CD14-positive monocyte (primary cell): ENCODE measurements at regions not wholly inside any gene's neighbourhood (a gene's known extent, or its start where the extent isn't known, plus 50 kb on each side); places are given as distances from the start of the nearest gene placed in this dataset.

ENCODE experiments used
- DNase-seq, 3 donors: peaks; one replicate each; pipeline ENCODE4 v3.0.0-alpha.2; 2011 to 2022
- H2AFZ ChIP-seq: 2 replicates; pipeline ENCODE4 v1.6.0; 2012; ENCODE audit warnings: mild to moderate bottlenecking, low read depth, low read length, inconsistent platforms; ENCODE audit not compliant: insufficient read depth, poor library complexity, severe bottlenecking
- H3K27ac ChIP-seq, 2 donors: 1 replicate in 1 of 2; 2 replicates in 1 of 2; pipeline ENCODE4 v1.5.1; 2012 to 2013; ENCODE audit warnings: low read length in 2 of 2, control low read depth in 1 of 2, inconsistent platforms in 1 of 2, low read depth in 1 of 2, mild to moderate bottlenecking in 1 of 2
- H3K27me3 ChIP-seq, 2 donors: one replicate each; pipeline versions ENCODE4 v1.6.0 to v1.6.1; 2011 to 2013; ENCODE audit warnings: low read length in 2 of 2; ENCODE audit not compliant: control insufficient read depth in 2 of 2, insufficient read depth in 2 of 2
- H3K36me3 ChIP-seq, 2 donors: replicated peaks in 1 of 2; 1 replicate in 1 of 2; 2 replicates in 1 of 2; pipeline versions ENCODE4 v1.5.1 to v1.6.1; 2012 to 2013; ENCODE audit warnings: low read length in 2 of 2, control low read depth in 1 of 2, inconsistent platforms in 1 of 2, mild to moderate bottlenecking in 1 of 2; ENCODE audit not compliant: insufficient read depth in 2 of 2, control insufficient read depth in 1 of 2
- H3K4me1 ChIP-seq, 2 donors: 1 replicate in 1 of 2; 2 replicates in 1 of 2; pipeline versions ENCODE4 v1.5.1 to v1.6.1; 2012 to 2013; ENCODE audit warnings: low read length in 2 of 2, control low read depth in 1 of 2, inconsistent platforms in 1 of 2, mild to moderate bottlenecking in 1 of 2, moderate library complexity in 1 of 2; ENCODE audit not compliant: insufficient read depth in 2 of 2, control insufficient read depth in 1 of 2
- H3K4me2 ChIP-seq: replicated peaks from 2 replicates; pipeline ENCODE3; 2012; ENCODE audit warnings: low read length, moderate library complexity, mild to moderate bottlenecking; ENCODE audit not compliant: poor library complexity, severe bottlenecking; ENCODE audit errors: extremely low read depth
- H3K4me3 ChIP-seq, 3 experiments: fragments of 200-600 bp in 1 of 3; sonication (generic) in 1 of 3; replicated peaks in 1 of 3; 1 replicate in 2 of 3; 2 replicates in 1 of 3; pipeline ENCODE4 v1.5.1; 2011 to 2013; ENCODE audit warnings: low read length in 3 of 3, mild to moderate bottlenecking in 3 of 3, control low read depth in 2 of 3, low read depth in 2 of 3, inconsistent platforms in 1 of 3, moderate library complexity in 1 of 3
- H3K79me2 ChIP-seq: 2 replicates; pipeline ENCODE4 v1.6.0; 2012; ENCODE audit warnings: mild to moderate bottlenecking, control low read depth, inconsistent platforms, low read length, moderate library complexity; ENCODE audit not compliant: insufficient read depth
- H3K9ac ChIP-seq: 2 replicates; pipeline ENCODE4 v1.6.0; 2017; ENCODE audit warnings: low read length, mild to moderate bottlenecking; ENCODE audit not compliant: insufficient read depth, poor library complexity, severe bottlenecking
- H3K9me3 ChIP-seq, 2 donors: replicated peaks in 1 of 2; 1 replicate in 1 of 2; 2 replicates in 1 of 2; pipeline versions ENCODE4 v1.5.1 to v1.6.1; 2012 to 2013; ENCODE audit warnings: low read length in 2 of 2, control low read depth in 1 of 2; ENCODE audit not compliant: control insufficient read depth in 1 of 2, insufficient read depth in 1 of 2
- H4K20me1 ChIP-seq: 2 replicates; pipeline ENCODE4 v1.6.0; 2012; ENCODE audit warnings: mild to moderate bottlenecking, low read length, control low read depth, moderate library complexity; ENCODE audit not compliant: insufficient read depth
- H3K27ac Mint-ChIP-seq, 7 donors: one replicate each; pipeline ENCODE4 v1.8.0; 2020; ENCODE audit warnings: mild to moderate bottlenecking in 7 of 7, mixed read lengths in 7 of 7, moderate library complexity in 6 of 7, inconsistent platforms in 2 of 7
- H3K27me3 Mint-ChIP-seq, 3 donors: one replicate each; pipeline ENCODE4 v1.8.0; 2021 to 2022; ENCODE audit warnings: low read depth in 3 of 3, mild to moderate bottlenecking in 3 of 3, mixed read lengths in 3 of 3, moderate library complexity in 3 of 3, inconsistent platforms in 1 of 3
- H3K36me3 Mint-ChIP-seq, 2 donors: one replicate each; pipeline ENCODE4 v1.8.0; 2020; ENCODE audit warnings: mixed read lengths in 2 of 2, inconsistent platforms in 1 of 2, mild to moderate bottlenecking in 1 of 2
- H3K4me1 Mint-ChIP-seq: one replicate; pipeline ENCODE4 v1.8.0; 2020; ENCODE audit warnings: mild to moderate bottlenecking, mixed read lengths
- H3K4me3 Mint-ChIP-seq, 2 donors: one replicate each; pipeline ENCODE4 v1.8.0; 2020; ENCODE audit warnings: mild to moderate bottlenecking in 2 of 2, mixed read lengths in 2 of 2, moderate library complexity in 1 of 2
- H3K9me3 Mint-ChIP-seq, 7 donors: one replicate each; pipeline ENCODE4 v1.8.0; 2020 to 2022; ENCODE audit warnings: mixed read lengths in 7 of 7, mild to moderate bottlenecking in 6 of 7, moderate library complexity in 6 of 7, inconsistent platforms in 2 of 7
- CTCF ChIP-seq: fragments of 200-600 bp; IDR thresholded peaks from one replicate; pipeline ENCODE4 v1.8.0; 2022; ENCODE audit warnings: antibody characterized with exemption, mild to moderate bottlenecking
- WGBS: methylation state at CpG from one replicate; pipeline ENCODE4 v1.1.5; 2013; ENCODE audit warnings: missing lambda C conversion rate; ENCODE audit not compliant: insufficient coverage; 5-methylcytosine and 5-hydroxymethylcytosine counted together
- intact Hi-C, 2 donors: fragments of 100-400 bp; cut with micrococcal nuclease; formaldehyde crosslinking; loops; one replicate each; pipeline versions ENCODE4 v1.15.0 to v1.15.1; 2023

DNA sequence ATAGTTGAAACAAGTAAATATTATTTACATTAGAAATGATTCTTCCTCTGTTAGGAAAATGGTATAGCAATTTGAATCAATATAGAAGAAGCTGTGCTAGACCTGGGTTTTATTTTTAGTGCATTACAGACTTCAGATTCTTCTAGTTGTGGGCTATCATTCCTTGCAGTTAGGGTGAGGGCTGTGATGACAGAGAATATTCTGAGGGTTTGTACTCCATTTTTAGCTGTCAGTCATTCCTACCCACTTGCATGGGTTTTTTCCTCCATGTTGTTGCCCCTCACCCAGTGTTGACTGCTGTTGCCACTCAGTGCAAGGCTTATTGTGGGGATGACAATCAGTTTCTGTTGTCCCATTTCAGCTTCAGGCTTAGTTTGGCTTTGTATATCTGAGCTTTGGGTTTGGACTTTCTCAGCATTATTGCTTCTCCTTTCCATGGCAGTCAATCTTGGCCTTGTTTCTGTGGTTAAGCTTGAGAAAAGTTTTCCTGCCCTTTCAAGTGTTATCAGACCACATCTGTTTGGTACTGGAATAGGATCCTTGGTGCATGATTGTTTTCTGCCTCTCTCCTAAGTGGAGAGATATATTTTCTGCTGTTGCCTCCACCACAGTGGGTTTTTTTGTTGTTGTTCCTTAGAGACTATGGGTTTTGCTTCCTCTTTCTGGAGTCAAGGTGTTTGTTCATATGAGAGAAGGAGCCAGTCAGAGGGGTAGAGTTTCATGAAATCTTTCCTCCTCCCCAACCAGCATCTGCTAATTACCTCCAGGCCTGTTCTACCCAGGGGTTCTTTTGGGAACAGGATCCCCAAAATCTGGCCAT is 312.7 kb upstream of the CWC22 start:
- no peak overlapping the region for H3K4me2 ChIP-seq
- H3K4me1 ChIP-seq = no peaks in the 10 kb centered on the region
- no peak overlapping the region for H3K4me3 ChIP-seq
- no peak overlapping the region for H3K27ac Mint-ChIP-seq
- no peak overlapping the region for H2AFZ ChIP-seq
- no peaks in the 10 kb centered on the region for H3K27me3 Mint-ChIP-seq
- H3K79me2 ChIP-seq = no peaks in the 10 kb centered on the region
- H3K36me3 ChIP-seq = no peaks in the 10 kb centered on the region
- no peaks in the 10 kb centered on the region for H3K9me3 ChIP-seq
- no peak for DNase-seq
- H3K9me3 Mint-ChIP-seq = peaks cover 0 to 7% (median 4%) of the 10 kb centered on the region in 7 donors
- H3K4me3 Mint-ChIP-seq = no peak overlapping the region
- no peaks in the 10 kb centered on the region for H3K36me3 Mint-ChIP-seq
- H3K4me1 Mint-ChIP-seq = no peaks in the 10 kb centered on the region
- no peak overlapping the region for H3K9ac ChIP-seq
- no peaks in the 10 kb centered on the region for H4K20me1 ChIP-seq
- intact Hi-C loops = no loop called here
- no peaks in the 10 kb centered on the region for H3K27me3 ChIP-seq
- no peak overlapping the region for H3K27ac ChIP-seq
- TF ChIP-seq CTCF = no peak

- no peak overlapping the region for H3K4me2 ChIP-seq
- H3K27me3 ChIP-seq = no peaks in the 10 kb centered on the region
- no peaks in the 10 kb centered on the region for H3K79me2 ChIP-seq
- DNase-seq = no peak
- H3K9ac ChIP-seq = no peak overlapping the region
- no peak overlapping the region for H3K4me3 ChIP-seq
- intact Hi-C loops = no loop called here
- Mint-ChIP-seq H3K4me3 (no peak overlapping the region), H3K27ac (no peak overlapping the region), H3K36me3 (no peaks in the 10 kb centered on the region), H3K9me3 (peaks cover 0 to 8% (median 4%) of the 10 kb centered on the region in 7 donors), H3K4me1 (no peaks in the 10 kb centered on the region), H3K27me3 (no peaks in the 10 kb centered on the region)
- H3K9me3 ChIP-seq = no peaks in the 10 kb centered on the region
- no CpG with 5 or more reads among the region's 2 CpGs for WGBS
- no peaks in the 10 kb centered on the region for H3K36me3 ChIP-seq
- H4K20me1 ChIP-seq = no peaks in the 10 kb centered on the region
- no peak overlapping the region for H3K27ac ChIP-seq
- TF ChIP-seq CTCF = no peak
- no peaks in the 10 kb centered on the region for H3K4me1 ChIP-seq
- no peak overlapping the region for H2AFZ ChIP-seq
Observed at GRCh38 chr2:180314086-180314485, 307.0 kb upstream of the CWC22 start.
